GM12872 (cell line): ENCODE measurements at regions not wholly inside any gene's neighbourhood (a gene's known extent, or its start where the extent isn't known, plus 50 kb on each side); places are given as distances from the start of the nearest gene placed in this dataset.

ENCODE experiments used
- CTCF ChIP-seq: IDR thresholded peaks from 3 replicates; pipeline ENCODE4 v1.5.1; 2011; ENCODE audit warnings: low read depth, mild to moderate bottlenecking, low read length, moderate library complexity; ENCODE audit not compliant: insufficient read depth

GRCh38 chr6:113039005-113039404 lies 691.9 kb downstream of the RFPL4B start:
- TF ChIP-seq CTCF, result no peak

- TF ChIP-seq CTCF, result no peak
Observed at GRCh38 chr6:113047148-113047547, 700.0 kb downstream of the RFPL4B start.

DNA sequence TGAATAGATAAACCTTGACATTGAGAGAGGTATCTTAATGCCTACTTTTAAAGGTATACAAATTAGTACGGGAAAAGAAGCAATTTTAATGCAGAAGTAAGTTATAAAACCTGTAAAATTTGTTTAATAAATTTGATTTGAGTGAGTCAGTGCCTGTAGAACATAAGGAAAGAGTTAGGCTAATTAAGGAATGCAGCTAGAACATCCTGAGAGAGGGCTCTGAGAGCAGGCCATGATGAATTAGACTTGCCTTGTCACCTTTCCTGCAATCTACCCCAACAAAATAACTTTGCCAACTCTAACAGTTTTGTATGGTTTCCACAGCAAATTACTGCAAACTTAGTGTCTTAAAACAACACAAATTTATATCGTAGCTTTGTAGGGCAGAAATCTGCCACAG lies 700.8 kb downstream of the RFPL4B start:
- TF ChIP-seq CTCF, result no peak

GRCh38 chr6:113048741-113049140 lies 701.6 kb downstream of the RFPL4B start:
- no peak for TF ChIP-seq CTCF

DNA sequence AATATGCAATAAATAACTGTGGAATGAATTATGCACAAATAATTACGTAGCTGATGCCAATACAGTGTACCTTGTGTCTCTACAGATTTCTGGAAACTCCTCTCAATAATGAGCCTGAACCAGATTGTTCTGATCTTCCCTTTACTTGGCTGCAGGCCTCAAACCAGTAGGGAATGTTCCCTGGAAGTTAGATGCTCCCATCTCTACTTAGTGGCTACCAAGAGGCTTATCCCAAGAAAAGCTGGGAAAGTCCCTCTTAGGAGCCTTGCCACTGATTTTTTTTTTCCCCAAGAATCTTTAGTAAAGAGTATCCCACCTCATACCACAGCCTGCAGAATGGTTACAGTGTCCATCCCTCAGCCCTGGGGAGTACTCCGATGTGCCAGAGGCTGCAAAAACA lies 702.1 kb downstream of the RFPL4B start:
- no peak for TF ChIP-seq CTCF

- TF ChIP-seq CTCF, result no peak
Observed at GRCh38 chr6:113050010-113050858, 703.1 kb downstream of the RFPL4B start.

- TF ChIP-seq CTCF, result no peak
Observed at GRCh38 chr6:113050979-113051378, 703.8 kb downstream of the RFPL4B start.

GRCh38 chr6:113052506-113052905 lies 705.4 kb downstream of the RFPL4B start:
- TF ChIP-seq CTCF, result no peak
